ENCODE measurements at regions not wholly inside any gene's neighbourhood (a gene's known extent, or its start where the extent isn't known, plus 50 kb on each side); places are given as distances from the start of the nearest gene placed in this dataset.
A peak's percentile ranks its signal among the peaks of the same experiment; 100 is the strongest.

DNA sequence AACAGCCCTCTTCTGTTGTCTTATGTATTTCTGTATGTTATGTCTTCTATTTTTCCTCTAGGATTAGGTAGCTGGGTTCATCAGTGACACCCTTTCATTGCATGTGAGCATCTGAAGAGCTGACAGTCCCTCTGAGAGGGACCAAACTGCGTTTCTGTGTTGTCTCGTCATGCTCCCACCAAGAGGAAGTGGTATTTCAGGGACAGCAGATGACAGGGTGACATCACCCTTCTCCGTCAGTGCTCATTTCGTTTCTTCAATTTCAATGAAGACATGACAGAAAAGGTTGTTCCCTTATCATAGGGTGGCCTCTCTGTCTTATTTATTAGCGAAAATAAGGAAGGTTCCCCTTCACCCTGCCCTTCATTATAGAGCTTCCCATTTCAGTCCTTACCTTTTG is 225.9 kb upstream of the NR4A3 start:
- no peaks in the 10 kb centered on the region for H3K27me3 ChIP-seq
- H3K27ac ChIP-seq: no peak overlapping the region
- H3K9me3 ChIP-seq (ENCODE audit: low read depth): no peaks in the 10 kb centered on the region
- no peak overlapping the region for H3K4me3 ChIP-seq
- no peaks in the 10 kb centered on the region for H3K4me1 ChIP-seq (ENCODE audit: low read depth)
- no peak for DNase-seq (ENCODE audit: low read depth in 1 of 2, low spot score in 1 of 2)
- H3K36me3 ChIP-seq: no peaks in the 10 kb centered on the region
- TF ChIP-seq, protein P1, sequence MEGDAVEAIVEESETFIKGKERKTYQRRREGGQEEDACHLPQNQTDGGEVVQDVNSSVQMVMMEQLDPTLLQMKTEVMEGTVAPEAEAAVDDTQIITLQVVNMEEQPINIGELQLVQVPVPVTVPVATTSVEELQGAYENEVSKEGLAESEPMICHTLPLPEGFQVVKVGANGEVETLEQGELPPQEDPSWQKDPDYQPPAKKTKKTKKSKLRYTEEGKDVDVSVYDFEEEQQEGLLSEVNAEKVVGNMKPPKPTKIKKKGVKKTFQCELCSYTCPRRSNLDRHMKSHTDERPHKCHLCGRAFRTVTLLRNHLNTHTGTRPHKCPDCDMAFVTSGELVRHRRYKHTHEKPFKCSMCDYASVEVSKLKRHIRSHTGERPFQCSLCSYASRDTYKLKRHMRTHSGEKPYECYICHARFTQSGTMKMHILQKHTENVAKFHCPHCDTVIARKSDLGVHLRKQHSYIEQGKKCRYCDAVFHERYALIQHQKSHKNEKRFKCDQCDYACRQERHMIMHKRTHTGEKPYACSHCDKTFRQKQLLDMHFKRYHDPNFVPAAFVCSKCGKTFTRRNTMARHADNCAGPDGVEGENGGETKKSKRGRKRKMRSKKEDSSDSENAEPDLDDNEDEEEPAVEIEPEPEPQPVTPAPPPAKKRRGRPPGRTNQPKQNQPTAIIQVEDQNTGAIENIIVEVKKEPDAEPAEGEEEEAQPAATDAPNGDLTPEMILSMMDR (IDR thresholded peaks at IDR 0.05; ENCODE audit: low read depth, low read length): no peak

GRCh38 chr9:99601571-99602111 is 220.0 kb upstream of the NR4A3 start:
- TF ChIP-seq, protein P1 (IDR thresholded peaks at IDR 0.05; ENCODE audit: low read depth, low read length): no peak
- H3K36me3 ChIP-seq: no peaks in the 10 kb centered on the region
- H3K27me3 ChIP-seq: peaks cover 2% of the 10 kb centered on the region
- no peak overlapping the region for H3K27ac ChIP-seq
- no peaks in the 10 kb centered on the region for H3K9me3 ChIP-seq (ENCODE audit: low read depth)
- DNase-seq (ENCODE audit: low read depth in 1 of 2, low spot score in 1 of 2): peak in 1 of 2 donors; percentile 3
- no peaks in the 10 kb centered on the region for H3K4me1 ChIP-seq (ENCODE audit: low read depth)
- no peak overlapping the region for H3K4me3 ChIP-seq

DNA sequence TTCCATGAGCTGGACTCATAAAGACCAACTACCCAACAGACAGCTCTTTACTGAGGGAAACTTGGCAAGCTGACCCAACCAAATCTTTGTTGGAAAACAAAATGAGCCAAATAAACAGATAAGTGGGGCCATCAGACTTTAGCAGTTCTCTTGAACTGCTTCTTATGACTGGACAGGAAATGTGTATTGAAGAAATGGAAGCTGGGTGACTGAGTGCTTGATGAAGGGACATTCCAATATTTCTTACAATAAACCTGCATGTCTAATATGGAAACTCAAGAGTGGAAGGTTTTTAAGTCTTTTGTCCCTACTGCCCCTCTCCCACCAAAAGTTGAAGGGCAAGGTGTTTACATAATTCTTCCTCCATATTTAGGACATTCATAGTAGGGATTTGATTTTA is 218.8 kb upstream of the NR4A3 start:
- Histone ChIP-seq H3K27me3 (peaks cover 2% of the 10 kb centered on the region), H3K27ac (no peak overlapping the region), H3K4me1 (ENCODE audit: low read depth) (no peaks in the 10 kb centered on the region), H3K9me3 (ENCODE audit: low read depth) (no peaks in the 10 kb centered on the region), H3K4me3 (no peak overlapping the region), H3K36me3 (no peaks in the 10 kb centered on the region)
- DNase-seq (ENCODE audit: low read depth in 1 of 2, low spot score in 1 of 2): no peak
- TF ChIP-seq, protein P1 (IDR thresholded peaks at IDR 0.05; ENCODE audit: low read depth, low read length): no peak

- H3K9me3 ChIP-seq (ENCODE audit: low read depth): no peaks in the 10 kb centered on the region
- peaks cover 2% of the 10 kb centered on the region for H3K27me3 ChIP-seq
- no peaks in the 10 kb centered on the region for H3K36me3 ChIP-seq
- H3K4me3 ChIP-seq: no peak overlapping the region
- H3K27ac ChIP-seq: no peak overlapping the region
- TF ChIP-seq, protein P1 (IDR thresholded peaks at IDR 0.05; ENCODE audit: low read depth, low read length): no peak
- no peak for DNase-seq (ENCODE audit: low read depth in 1 of 2, low spot score in 1 of 2)
- H3K4me1 ChIP-seq (ENCODE audit: low read depth): no peaks in the 10 kb centered on the region
Measured at GRCh38 chr9:99605016-99605743, 216.5 kb upstream of the NR4A3 start.

GRCh38 chr9:99606296-99606695 is 215.4 kb upstream of the NR4A3 start:
- no peaks in the 10 kb centered on the region for H3K36me3 ChIP-seq
- H3K4me1 ChIP-seq (ENCODE audit: low read depth): no peaks in the 10 kb centered on the region
- TF ChIP-seq, protein P1 (IDR thresholded peaks at IDR 0.05; ENCODE audit: low read depth, low read length): no peak
- no peak overlapping the region for H3K4me3 ChIP-seq
- H3K9me3 ChIP-seq (ENCODE audit: low read depth): no peaks in the 10 kb centered on the region
- H3K27ac ChIP-seq: no peak overlapping the region
- DNase-seq (ENCODE audit: low read depth in 1 of 2, low spot score in 1 of 2): no peak
- H3K27me3 ChIP-seq: peaks cover 2% of the 10 kb centered on the region
